ENCODE measurements at regions not wholly inside any gene's neighbourhood (a gene's known extent, or its start where the extent isn't known, plus 50 kb on each side); places are given as distances from the start of the nearest gene placed in this dataset.

GRCh38 chr5:124264499-124264898 is 481.9 kb downstream of the ZNF608 start:
- TF ChIP-seq CTCF (IDR thresholded peaks at IDR 0.05; ENCODE audit: control insufficient read depth, insufficient read depth, low read depth, low read length, missing control alignments): no peak
- DNase-seq (ENCODE audit: low read depth): no peak
- no peak overlapping the region for H3K4me3 ChIP-seq (ENCODE audit: control insufficient read depth, low read depth, low read length)

GRCh38 chr5:124263680-124264491 is 482.6 kb downstream of the ZNF608 start:
- H3K4me3 ChIP-seq (ENCODE audit: control insufficient read depth, low read depth, low read length): no peak overlapping the region
- no peak for DNase-seq (ENCODE audit: low read depth)
- no peak for TF ChIP-seq CTCF (IDR thresholded peaks at IDR 0.05; ENCODE audit: control insufficient read depth, insufficient read depth, low read depth, low read length, missing control alignments)

- TF ChIP-seq CTCF (IDR thresholded peaks at IDR 0.05; ENCODE audit: control insufficient read depth, insufficient read depth, low read depth, low read length, missing control alignments): no peak
- no peak overlapping the region for H3K4me3 ChIP-seq (ENCODE audit: control insufficient read depth, low read depth, low read length)
- DNase-seq (ENCODE audit: low read depth): no peak
Observed at GRCh38 chr5:124262991-124263571, 483.4 kb downstream of the ZNF608 start.

- H3K4me3 ChIP-seq (ENCODE audit: control insufficient read depth, low read depth, low read length): no peak overlapping the region
- no peak for TF ChIP-seq CTCF (IDR thresholded peaks at IDR 0.05; ENCODE audit: control insufficient read depth, insufficient read depth, low read depth, low read length, missing control alignments)
- DNase-seq (ENCODE audit: low read depth): no peak
Observed at GRCh38 chr5:124262470-124262869, 484.0 kb downstream of the ZNF608 start.

GRCh38 chr5:124261848-124262247 is 484.6 kb downstream of the ZNF608 start:
- DNase-seq (ENCODE audit: low read depth): no peak
- H3K4me3 ChIP-seq (ENCODE audit: control insufficient read depth, low read depth, low read length): no peak overlapping the region
- TF ChIP-seq CTCF (IDR thresholded peaks at IDR 0.05; ENCODE audit: control insufficient read depth, insufficient read depth, low read depth, low read length, missing control alignments): no peak

- no peak overlapping the region for H3K4me3 ChIP-seq (ENCODE audit: control insufficient read depth, low read depth, low read length)
- DNase-seq (ENCODE audit: low read depth): no peak
- no peak for TF ChIP-seq CTCF (IDR thresholded peaks at IDR 0.05; ENCODE audit: control insufficient read depth, insufficient read depth, low read depth, low read length, missing control alignments)
Observed at GRCh38 chr5:124260921-124261515, 485.4 kb downstream of the ZNF608 start.
